ENCODE measurements at regions not wholly inside any gene's neighbourhood (a gene's known extent, or its start where the extent isn't known, plus 50 kb on each side); places are given as distances from the start of the nearest gene placed in this dataset.

- TF ChIP-seq, protein P1, sequence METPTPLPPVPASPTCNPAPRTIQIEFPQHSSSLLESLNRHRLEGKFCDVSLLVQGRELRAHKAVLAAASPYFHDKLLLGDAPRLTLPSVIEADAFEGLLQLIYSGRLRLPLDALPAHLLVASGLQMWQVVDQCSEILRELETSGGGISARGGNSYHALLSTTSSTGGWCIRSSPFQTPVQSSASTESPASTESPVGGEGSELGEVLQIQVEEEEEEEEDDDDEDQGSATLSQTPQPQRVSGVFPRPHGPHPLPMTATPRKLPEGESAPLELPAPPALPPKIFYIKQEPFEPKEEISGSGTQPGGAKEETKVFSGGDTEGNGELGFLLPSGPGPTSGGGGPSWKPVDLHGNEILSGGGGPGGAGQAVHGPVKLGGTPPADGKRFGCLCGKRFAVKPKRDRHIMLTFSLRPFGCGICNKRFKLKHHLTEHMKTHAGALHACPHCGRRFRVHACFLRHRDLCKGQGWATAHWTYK (CRISPR knock-in tag; IDR thresholded peaks at IDR 0.05) = no peak
These were observed 77.2 kb downstream of the NKX2-1 start (continued) for GRCh38 chr14:36442824-36443241.

GRCh38 chr14:36441283-36441682, 78.7 kb downstream of the NKX2-1 start:
- Histone ChIP-seq H3K4me3 (no peak overlapping the region), H3K4me1 (replicated peaks in 1 of 2; ENCODE audit: control insufficient read depth in 2 of 2, insufficient read depth in 2 of 2, low read length in 2 of 2) (no peaks in the 10 kb centered on the region), H3K27ac (ENCODE audit: extremely low read depth, low read depth, low read length) (no peak overlapping the region), H3K79me2 (ENCODE audit: control insufficient read depth, insufficient read depth, low read length) (no peaks in the 10 kb centered on the region), H3K27me3 (ENCODE audit: control insufficient read depth in 2 of 2, insufficient read depth in 2 of 2, low read length in 2 of 2) (peaks cover 0 to 2% of the 10 kb centered on the region in 2 experiments; a peak in 2 of 5 replicates), H3K9me3 (replicated peaks; ENCODE audit: control insufficient read depth, insufficient read depth, low read depth, low read length) (no peaks in the 10 kb centered on the region), H3K9me1 (ENCODE audit: control insufficient read depth, insufficient read depth, low read length) (no peaks in the 10 kb centered on the region), H2AFZ (ENCODE audit: low read depth, low read length) (no peak overlapping the region), H3K9ac (ENCODE audit: insufficient read depth in 1 of 2, low read depth in 2 of 2, low read length in 2 of 2) (no peak overlapping the region), H3K4me2 (ENCODE audit: insufficient read depth, low read length) (no peak overlapping the region), H4K20me1 (replicated peaks; ENCODE audit: control insufficient read depth, insufficient read depth, low read length) (no peaks in the 10 kb centered on the region), H3K36me3 (ENCODE audit: control insufficient read depth, insufficient read depth, low read length) (no peaks in the 10 kb centered on the region)
- ATAC-seq = no peak
- no peak for FAIRE-seq
- ChIA-PET POLR2A (no interaction called here), CTCF (ENCODE audit: low intra/inter-chr PET ratio) (no interaction called here)
- in situ Hi-C loops (cut with MboI) = no loop called here
- DNase-seq (ENCODE audit: extremely low read depth in 1 of 4, low spot score in 3 of 4) = no peak
- no TSS peak for BruUV-seq (replicated peaks)
- TF ChIP-seq HDAC6 (IDR thresholded peaks at IDR 0.05; ENCODE audit: low read depth, low read length) (no peak), PTRF (tag; IDR thresholded peaks at IDR 0.05) (no peak), RFX5 (IDR thresholded peaks at IDR 0.05; ENCODE audit: low read depth, low read length) (no peak)
- intact Hi-C loops (cut with micrococcal nuclease) = no loop called here
